ENCODE measurements at regions not wholly inside any gene's neighbourhood (a gene's known extent, or its start where the extent isn't known, plus 50 kb on each side); places are given as distances from the start of the nearest gene placed in this dataset.
A peak's percentile ranks its signal among the peaks of the same experiment; 100 is the strongest.

- no peak for DNase-seq
Observed at GRCh38 chr5:2696156-2696807, 55.2 kb downstream of the IRX2 start.

- DNase-seq: no peak
Observed at GRCh38 chr5:2695200-2695891, 56.1 kb downstream of the IRX2 start.

- no peak for DNase-seq
Observed at GRCh38 chr5:2691530-2691929, 59.9 kb downstream of the IRX2 start.

GRCh38 chr5:2690293-2690692, 61.2 kb downstream of the IRX2 start:
- DNase-seq: no peak

- peak; percentile 82 for DNase-seq
Observed at GRCh38 chr5:2688586-2688985, 62.9 kb downstream of the IRX2 start.

- no peak for DNase-seq
Observed at GRCh38 chr5:2687746-2688145, 63.7 kb downstream of the IRX2 start.

- no peak for DNase-seq
Observed at GRCh38 chr5:2686321-2687124, 65.0 kb downstream of the IRX2 start.

- no peak for DNase-seq
Observed at GRCh38 chr5:2685651-2686272, 65.7 kb downstream of the IRX2 start.

- DNase-seq: no peak
Observed at GRCh38 chr5:2684606-2685005, 66.9 kb downstream of the IRX2 start.

GRCh38 chr5:2683720-2684119, 67.8 kb downstream of the IRX2 start:
- no peak for DNase-seq

GRCh38 chr5:2681476-2681875, 70.0 kb downstream of the IRX2 start:
- no peak for DNase-seq

- DNase-seq: peak; percentile 70
Observed at GRCh38 chr5:2680979-2681378, 70.5 kb downstream of the IRX2 start.

- DNase-seq: no peak
Observed at GRCh38 chr5:2677689-2678088, 73.8 kb downstream of the IRX2 start.

GRCh38 chr5:2675548-2675947, 75.9 kb downstream of the IRX2 start:
- no peak for DNase-seq

- DNase-seq: no peak
Observed at GRCh38 chr5:2674456-2674855, 77.0 kb downstream of the IRX2 start.

- DNase-seq: peak; percentile 45
Observed at GRCh38 chr5:2670940-2671339, 80.5 kb downstream of the IRX2 start.

GRCh38 chr5:2669913-2670312, 81.6 kb downstream of the IRX2 start:
- DNase-seq: no peak

- no peak for DNase-seq
Observed at GRCh38 chr5:2669259-2669658, 82.2 kb downstream of the IRX2 start.

GRCh38 chr5:2666081-2666480, 85.4 kb downstream of the IRX2 start:
- no peak for DNase-seq

GRCh38 chr5:2663489-2663888, 88.0 kb downstream of the IRX2 start:
- DNase-seq: no peak

GRCh38 chr5:2660315-2660714, 91.2 kb downstream of the IRX2 start:
- no peak for DNase-seq

- no peak for DNase-seq
Observed at GRCh38 chr5:2658881-2659470, 92.5 kb downstream of the IRX2 start.

GRCh38 chr5:2658447-2658846, 93.0 kb downstream of the IRX2 start:
- DNase-seq: no peak
